Kidney (tissue), 13 donors: ENCODE measurements at regions not wholly inside any gene's neighbourhood (a gene's known extent, or its start where the extent isn't known, plus 50 kb on each side); places are given as distances from the start of the nearest gene placed in this dataset.
"Not testable (repeated sequence)": the region's sequence is repeated elsewhere in the genome, so short reads cannot be mapped to it uniquely, and the experiment has no call there.

Source experiments
- DNase-seq, 5 donors: peaks; one replicate each; pipeline ENCODE4 v3.0.0-alpha.2; 2013 to 2020
- FAIRE-seq: peaks from 2 replicates; lab custom pipeline; 2012; peaks lifted over from hg19 to GRCh38; lab: Jason Lieb, UNC
- H3K27ac ChIP-seq, 2 donors: one replicate each; pipeline ENCODE4 v1.7.0; 2013; ENCODE audit warnings: low read depth in 2 of 2, low read length in 2 of 2, inconsistent platforms in 1 of 2
- H3K27me3 ChIP-seq: one replicate; pipeline ENCODE4 v1.7.1; 2013; ENCODE audit warnings: low read length, inconsistent platforms; ENCODE audit not compliant: control insufficient read depth, insufficient read depth
- H3K36me3 ChIP-seq, 3 donors: one replicate each; pipeline versions ENCODE4 v1.7.0 to v1.7.1; 2013; ENCODE audit warnings: low read length in 3 of 3, control low read depth in 1 of 3, inconsistent platforms in 1 of 3; ENCODE audit not compliant: insufficient read depth in 3 of 3, control insufficient read depth in 2 of 3
- H3K4me1 ChIP-seq, 3 donors: one replicate each; pipeline versions ENCODE4 v1.7.0 to v1.7.1; 2013; ENCODE audit warnings: low read length in 3 of 3, inconsistent platforms in 1 of 3, low read depth in 1 of 3; ENCODE audit not compliant: control insufficient read depth in 2 of 3, insufficient read depth in 2 of 3
- H3K4me3 ChIP-seq, 3 donors: one replicate each; pipeline versions ENCODE4 v1.7.0 to v1.8.1; 2013; ENCODE audit warnings: low read length in 3 of 3, control low read depth in 1 of 3, inconsistent platforms in 1 of 3
- H3K9ac ChIP-seq, 3 donors: one replicate each; pipeline versions ENCODE4 v1.7.0 to v1.7.1; 2013; ENCODE audit warnings: low read length in 3 of 3, control low read depth in 1 of 3, inconsistent platforms in 1 of 3
- H3K9me3 ChIP-seq, 3 donors: one replicate each; pipeline versions ENCODE4 v1.7.0 to v1.7.1; 2013; ENCODE audit warnings: low read length in 3 of 3, control low read depth in 1 of 3, inconsistent platforms in 1 of 3; ENCODE audit not compliant: control insufficient read depth in 2 of 3, insufficient read depth in 1 of 3
- CTCF ChIP-seq: IDR thresholded peaks from 3 replicates; pipeline ENCODE4 v1.5.1; 2012; ENCODE audit warnings: mild to moderate bottlenecking, moderate library complexity, borderline replicate concordance; ENCODE audit not compliant: insufficient read depth; ENCODE audit errors: extremely low read depth
- intact Hi-C: fragments of 100-400 bp; cut with DNase I; formaldehyde crosslinking; loops from one replicate; pipeline ENCODE4 v1.11.1; 2022
- donor health status: control.
- donor health status: control.
- donor health status: control.
- donor health status: control.
- donor health status: control.
- donor health status: DM: yes; HTN: yes; CAD: no.
- donor health status: Normal renal cell carcinoma (clear cell type).

- Histone ChIP-seq H3K9ac (no peak overlapping the region), H3K36me3 (no peaks in the 10 kb centered on the region), H3K9me3 (no peaks in the 10 kb centered on the region), H3K4me1 (no peaks in the 10 kb centered on the region), H3K27ac (no peak overlapping the region), H3K4me3 (no peak overlapping the region), H3K27me3 (no peaks in the 10 kb centered on the region)
- no peak for TF ChIP-seq CTCF
- intact Hi-C loops, result no loop called here
- DNase-seq (no peak), FAIRE-seq (no peak)
These were observed 332.9 kb downstream of the TFAP2A start for GRCh38 chr6:10081957-10082356.

- no peak for TF ChIP-seq CTCF
- Histone ChIP-seq H3K9ac (no peak overlapping the region), H3K27me3 (no peaks in the 10 kb centered on the region), H3K4me1 (no peaks in the 10 kb centered on the region), H3K4me3 (no peak overlapping the region), H3K27ac (no peak overlapping the region), H3K9me3 (no peaks in the 10 kb centered on the region), H3K36me3 (no peaks in the 10 kb centered on the region)
- FAIRE-seq (no peak), DNase-seq (no peak)
- intact Hi-C loops, result no loop called here
These were observed 333.8 kb downstream of the TFAP2A start for GRCh38 chr6:10081075-10081474.

- DNase-seq (no peak), FAIRE-seq (no peak)
- Histone ChIP-seq H3K9me3 (no peaks in the 10 kb centered on the region), H3K9ac (no peak overlapping the region), H3K36me3 (no peaks in the 10 kb centered on the region), H3K4me3 (no peak overlapping the region), H3K27ac (no peak overlapping the region), H3K27me3 (no peaks in the 10 kb centered on the region), H3K4me1 (no peaks in the 10 kb centered on the region)
- no peak for TF ChIP-seq CTCF
- intact Hi-C loops, result no loop called here
These were observed 334.3 kb downstream of the TFAP2A start for GRCh38 chr6:10080561-10080960.

GRCh38 chr6:10078581-10078980 is 336.3 kb downstream of the TFAP2A start:
- no peak for DNase-seq
- H3K36me3 ChIP-seq, result no peaks in the 10 kb centered on the region
- H3K4me3 ChIP-seq, result no peak overlapping the region
- intact Hi-C loops, result no loop called here
- H3K9me3 ChIP-seq, result no peaks in the 10 kb centered on the region
- H3K27ac ChIP-seq, result no peak overlapping the region
- TF ChIP-seq CTCF, result no peak
- H3K9ac ChIP-seq, result no peak overlapping the region
- FAIRE-seq, result no peak
- H3K4me1 ChIP-seq, result no peaks in the 10 kb centered on the region
- no peaks in the 10 kb centered on the region for H3K27me3 ChIP-seq

GRCh38 chr6:10074726-10075125 is 340.1 kb downstream of the TFAP2A start:
- FAIRE-seq, H3K4me3 ChIP-seq, H3K36me3 ChIP-seq, H3K27ac ChIP-seq, H3K27me3 ChIP-seq, H3K4me1 ChIP-seq, H3K9ac ChIP-seq, DNase-seq, intact Hi-C loops, H3K9me3 ChIP-seq: not testable (repeated sequence)
